ENCODE measurements at regions not wholly inside any gene's neighbourhood (a gene's known extent, or its start where the extent isn't known, plus 50 kb on each side); places are given as distances from the start of the nearest gene placed in this dataset.
A peak's percentile ranks its signal among the peaks of the same experiment; 100 is the strongest.

GRCh38 chr17:33973491-33973890, 281.6 kb upstream of the CCL2 start:
- H3K9me3 ChIP-seq (ENCODE audit: control insufficient read depth, insufficient read depth, low read length): no peaks in the 10 kb centered on the region
- H3K27me3 ChIP-seq (ENCODE audit: control insufficient read depth, insufficient read depth, low read length): no peaks in the 10 kb centered on the region
- peaks cover 13% of the 10 kb centered on the region for H3K4me1 ChIP-seq (ENCODE audit: control insufficient read depth, insufficient read depth, low read length)
- H3K36me3 ChIP-seq (ENCODE audit: control insufficient read depth, insufficient read depth, low read length): no peaks in the 10 kb centered on the region
- no peak overlapping the region for H3K27ac ChIP-seq (ENCODE audit: low read depth, low read length)
- H3K4me3 ChIP-seq (ENCODE audit: low read depth, low read length): no peak overlapping the region
- DNase-seq (ENCODE audit: low read depth in 4 of 6, low spot score in 6 of 6): no peak
- 61% methylated on average over 3 of the region's 5 CpGs for WGBS (ENCODE audit: insufficient coverage)

GRCh38 chr17:33974276-33974675, 280.8 kb upstream of the CCL2 start:
- DNase-seq (ENCODE audit: low read depth in 4 of 6, low spot score in 6 of 6): no peak
- no peaks in the 10 kb centered on the region for H3K9me3 ChIP-seq (ENCODE audit: control insufficient read depth, insufficient read depth, low read length)
- no peak overlapping the region for H3K4me3 ChIP-seq (ENCODE audit: low read depth, low read length)
- H3K4me1 ChIP-seq (ENCODE audit: control insufficient read depth, insufficient read depth, low read length): peaks cover 11% of the 10 kb centered on the region
- H3K27me3 ChIP-seq (ENCODE audit: control insufficient read depth, insufficient read depth, low read length): no peaks in the 10 kb centered on the region
- WGBS (ENCODE audit: insufficient coverage): 100% methylated on average over 1 of the region's 3 CpGs
- no peaks in the 10 kb centered on the region for H3K36me3 ChIP-seq (ENCODE audit: control insufficient read depth, insufficient read depth, low read length)
- no peak overlapping the region for H3K27ac ChIP-seq (ENCODE audit: low read depth, low read length)

- Histone ChIP-seq H3K4me3 (ENCODE audit: low read depth, low read length) (no peak overlapping the region), H3K36me3 (ENCODE audit: control insufficient read depth, insufficient read depth, low read length) (no peaks in the 10 kb centered on the region), H3K27me3 (ENCODE audit: control insufficient read depth, insufficient read depth, low read length) (no peaks in the 10 kb centered on the region), H3K27ac (ENCODE audit: low read depth, low read length) (no peak overlapping the region), H3K4me1 (ENCODE audit: control insufficient read depth, insufficient read depth, low read length) (no peaks in the 10 kb centered on the region), H3K9me3 (ENCODE audit: control insufficient read depth, insufficient read depth, low read length) (no peaks in the 10 kb centered on the region)
- 62% methylated on average over 7 of the region's 8 CpGs for WGBS (ENCODE audit: insufficient coverage)
- DNase-seq (ENCODE audit: low read depth in 4 of 6, low spot score in 6 of 6): peak in 2 of 6 donors; percentile 44 to 72
Observed at GRCh38 chr17:33976831-33977230, 278.3 kb upstream of the CCL2 start.

- H3K4me1 ChIP-seq (ENCODE audit: control insufficient read depth, insufficient read depth, low read length): peaks cover 5% of the 10 kb centered on the region
- no peaks in the 10 kb centered on the region for H3K36me3 ChIP-seq (ENCODE audit: control insufficient read depth, insufficient read depth, low read length)
- DNase-seq (ENCODE audit: low read depth in 4 of 6, low spot score in 6 of 6): no peak
- 77% methylated on average over 8 of the region's 10 CpGs for WGBS (ENCODE audit: insufficient coverage)
- no peak overlapping the region for H3K4me3 ChIP-seq (ENCODE audit: low read depth, low read length)
- H3K27ac ChIP-seq (ENCODE audit: low read depth, low read length): no peak overlapping the region
- H3K27me3 ChIP-seq (ENCODE audit: control insufficient read depth, insufficient read depth, low read length): no peaks in the 10 kb centered on the region
- H3K9me3 ChIP-seq (ENCODE audit: control insufficient read depth, insufficient read depth, low read length): no peaks in the 10 kb centered on the region
Observed at GRCh38 chr17:33977729-33978514, 277.2 kb upstream of the CCL2 start.

- Histone ChIP-seq H3K4me1 (ENCODE audit: control insufficient read depth, insufficient read depth, low read length) (peaks cover 5% of the 10 kb centered on the region), H3K27me3 (ENCODE audit: control insufficient read depth, insufficient read depth, low read length) (no peaks in the 10 kb centered on the region), H3K4me3 (ENCODE audit: low read depth, low read length) (no peak overlapping the region), H3K36me3 (ENCODE audit: control insufficient read depth, insufficient read depth, low read length) (no peaks in the 10 kb centered on the region), H3K9me3 (ENCODE audit: control insufficient read depth, insufficient read depth, low read length) (no peaks in the 10 kb centered on the region), H3K27ac (ENCODE audit: low read depth, low read length) (no peak overlapping the region)
- 100% methylated on average over 5 of the region's 5 CpGs for WGBS (ENCODE audit: insufficient coverage)
- DNase-seq (ENCODE audit: low read depth in 4 of 6, low spot score in 6 of 6): no peak
Observed at GRCh38 chr17:33978889-33979288, 276.2 kb upstream of the CCL2 start.

- no peaks in the 10 kb centered on the region for H3K27me3 ChIP-seq (ENCODE audit: control insufficient read depth, insufficient read depth, low read length)
- 100% methylated on average over 1 of the region's 2 CpGs for WGBS (ENCODE audit: insufficient coverage)
- no peak overlapping the region for H3K4me3 ChIP-seq (ENCODE audit: low read depth, low read length)
Observed at GRCh38 chr17:33980193-33980592, 274.9 kb upstream of the CCL2 start.

GRCh38 chr17:33981711-33982601, 273.1 kb upstream of the CCL2 start:
- H3K36me3 ChIP-seq (ENCODE audit: control insufficient read depth, insufficient read depth, low read length): no peaks in the 10 kb centered on the region

More at GRCh38 chr17:33980193-33980592, 274.9 kb upstream of the CCL2 start:
- Histone ChIP-seq H3K36me3 (ENCODE audit: control insufficient read depth, insufficient read depth, low read length) (no peaks in the 10 kb centered on the region), H3K4me1 (ENCODE audit: control insufficient read depth, insufficient read depth, low read length) (peaks cover 9% of the 10 kb centered on the region), H3K27ac (ENCODE audit: low read depth, low read length) (no peak overlapping the region), H3K9me3 (ENCODE audit: control insufficient read depth, insufficient read depth, low read length) (no peaks in the 10 kb centered on the region)
- no peak for DNase-seq (ENCODE audit: low read depth in 4 of 6, low spot score in 6 of 6)

GRCh38 chr17:33982909-33983308, 272.2 kb upstream of the CCL2 start:
- Histone ChIP-seq H3K27ac (ENCODE audit: low read depth, low read length) (no peak overlapping the region), H3K4me1 (ENCODE audit: control insufficient read depth, insufficient read depth, low read length) (peaks cover 9% of the 10 kb centered on the region), H3K27me3 (ENCODE audit: control insufficient read depth, insufficient read depth, low read length) (peaks cover 3% of the 10 kb centered on the region), H3K9me3 (ENCODE audit: control insufficient read depth, insufficient read depth, low read length) (no peaks in the 10 kb centered on the region), H3K36me3 (ENCODE audit: control insufficient read depth, insufficient read depth, low read length) (no peaks in the 10 kb centered on the region), H3K4me3 (ENCODE audit: low read depth, low read length) (no peak overlapping the region)
- peak in 1 of 6 donors; percentile 49 for DNase-seq (ENCODE audit: low read depth in 4 of 6, low spot score in 6 of 6)

More at GRCh38 chr17:33981711-33982601, 273.1 kb upstream of the CCL2 start:
- H3K9me3 ChIP-seq (ENCODE audit: control insufficient read depth, insufficient read depth, low read length): no peaks in the 10 kb centered on the region
- WGBS (ENCODE audit: insufficient coverage): 31% methylated on average over 2 of the region's 6 CpGs
- H3K27ac ChIP-seq (ENCODE audit: low read depth, low read length): no peak overlapping the region
- DNase-seq (ENCODE audit: low read depth in 4 of 6, low spot score in 6 of 6): peak in 2 of 6 donors; percentile 80 to 84
- peaks cover 3% of the 10 kb centered on the region for H3K27me3 ChIP-seq (ENCODE audit: control insufficient read depth, insufficient read depth, low read length)
- peaks cover 9% of the 10 kb centered on the region for H3K4me1 ChIP-seq (ENCODE audit: control insufficient read depth, insufficient read depth, low read length)
- H3K4me3 ChIP-seq (ENCODE audit: low read depth, low read length): no peak overlapping the region

GRCh38 chr17:33983824-33984574, 271.1 kb upstream of the CCL2 start:
- DNase-seq (ENCODE audit: low read depth in 4 of 6, low spot score in 6 of 6): peak in 1 of 6 donors; percentile 21
- WGBS (ENCODE audit: insufficient coverage): 83% methylated on average over 5 of the region's 6 CpGs
- no peaks in the 10 kb centered on the region for H3K36me3 ChIP-seq (ENCODE audit: control insufficient read depth, insufficient read depth, low read length)
- H3K27me3 ChIP-seq (ENCODE audit: control insufficient read depth, insufficient read depth, low read length): peaks cover 3% of the 10 kb centered on the region
- peaks cover 9% of the 10 kb centered on the region for H3K4me1 ChIP-seq (ENCODE audit: control insufficient read depth, insufficient read depth, low read length)
- H3K27ac ChIP-seq (ENCODE audit: low read depth, low read length): no peak overlapping the region
- no peak overlapping the region for H3K4me3 ChIP-seq (ENCODE audit: low read depth, low read length)
- H3K9me3 ChIP-seq (ENCODE audit: control insufficient read depth, insufficient read depth, low read length): no peaks in the 10 kb centered on the region
